CD14-positive monocyte (primary cell): ENCODE measurements at regions not wholly inside any gene's neighbourhood (a gene's known extent, or its start where the extent isn't known, plus 50 kb on each side); places are given as distances from the start of the nearest gene placed in this dataset.
A peak's percentile ranks its signal among the peaks of the same experiment; 100 is the strongest.

ENCODE experiments used
- DNase-seq, 3 donors: peaks; one replicate each; pipeline ENCODE4 v3.0.0-alpha.2; 2011 to 2022
- H2AFZ ChIP-seq: 2 replicates; pipeline ENCODE4 v1.6.0; 2012; ENCODE audit warnings: mild to moderate bottlenecking, low read depth, low read length, inconsistent platforms; ENCODE audit not compliant: insufficient read depth, poor library complexity, severe bottlenecking
- H3K27ac ChIP-seq, 2 donors: 1 replicate in 1 of 2; 2 replicates in 1 of 2; pipeline ENCODE4 v1.5.1; 2012 to 2013; ENCODE audit warnings: low read length in 2 of 2, control low read depth in 1 of 2, inconsistent platforms in 1 of 2, low read depth in 1 of 2, mild to moderate bottlenecking in 1 of 2
- H3K27me3 ChIP-seq, 2 donors: one replicate each; pipeline versions ENCODE4 v1.6.0 to v1.6.1; 2011 to 2013; ENCODE audit warnings: low read length in 2 of 2; ENCODE audit not compliant: control insufficient read depth in 2 of 2, insufficient read depth in 2 of 2
- H3K36me3 ChIP-seq, 2 donors: replicated peaks in 1 of 2; 1 replicate in 1 of 2; 2 replicates in 1 of 2; pipeline versions ENCODE4 v1.5.1 to v1.6.1; 2012 to 2013; ENCODE audit warnings: low read length in 2 of 2, control low read depth in 1 of 2, inconsistent platforms in 1 of 2, mild to moderate bottlenecking in 1 of 2; ENCODE audit not compliant: insufficient read depth in 2 of 2, control insufficient read depth in 1 of 2
- H3K4me1 ChIP-seq, 2 donors: 1 replicate in 1 of 2; 2 replicates in 1 of 2; pipeline versions ENCODE4 v1.5.1 to v1.6.1; 2012 to 2013; ENCODE audit warnings: low read length in 2 of 2, control low read depth in 1 of 2, inconsistent platforms in 1 of 2, mild to moderate bottlenecking in 1 of 2, moderate library complexity in 1 of 2; ENCODE audit not compliant: insufficient read depth in 2 of 2, control insufficient read depth in 1 of 2
- H3K4me2 ChIP-seq: replicated peaks from 2 replicates; pipeline ENCODE3; 2012; ENCODE audit warnings: low read length, moderate library complexity, mild to moderate bottlenecking; ENCODE audit not compliant: poor library complexity, severe bottlenecking; ENCODE audit errors: extremely low read depth
- H3K4me3 ChIP-seq, 3 experiments: fragments of 200-600 bp in 1 of 3; sonication (generic) in 1 of 3; replicated peaks in 1 of 3; 1 replicate in 2 of 3; 2 replicates in 1 of 3; pipeline ENCODE4 v1.5.1; 2011 to 2013; ENCODE audit warnings: low read length in 3 of 3, mild to moderate bottlenecking in 3 of 3, control low read depth in 2 of 3, low read depth in 2 of 3, inconsistent platforms in 1 of 3, moderate library complexity in 1 of 3
- H3K79me2 ChIP-seq: 2 replicates; pipeline ENCODE4 v1.6.0; 2012; ENCODE audit warnings: mild to moderate bottlenecking, control low read depth, inconsistent platforms, low read length, moderate library complexity; ENCODE audit not compliant: insufficient read depth
- H3K9ac ChIP-seq: 2 replicates; pipeline ENCODE4 v1.6.0; 2017; ENCODE audit warnings: low read length, mild to moderate bottlenecking; ENCODE audit not compliant: insufficient read depth, poor library complexity, severe bottlenecking
- H3K9me3 ChIP-seq, 2 donors: replicated peaks in 1 of 2; 1 replicate in 1 of 2; 2 replicates in 1 of 2; pipeline versions ENCODE4 v1.5.1 to v1.6.1; 2012 to 2013; ENCODE audit warnings: low read length in 2 of 2, control low read depth in 1 of 2; ENCODE audit not compliant: control insufficient read depth in 1 of 2, insufficient read depth in 1 of 2
- H4K20me1 ChIP-seq: 2 replicates; pipeline ENCODE4 v1.6.0; 2012; ENCODE audit warnings: mild to moderate bottlenecking, low read length, control low read depth, moderate library complexity; ENCODE audit not compliant: insufficient read depth
- H3K27ac Mint-ChIP-seq, 7 donors: one replicate each; pipeline ENCODE4 v1.8.0; 2020; ENCODE audit warnings: mild to moderate bottlenecking in 7 of 7, mixed read lengths in 7 of 7, moderate library complexity in 6 of 7, inconsistent platforms in 2 of 7
- H3K27me3 Mint-ChIP-seq, 3 donors: one replicate each; pipeline ENCODE4 v1.8.0; 2021 to 2022; ENCODE audit warnings: low read depth in 3 of 3, mild to moderate bottlenecking in 3 of 3, mixed read lengths in 3 of 3, moderate library complexity in 3 of 3, inconsistent platforms in 1 of 3
- H3K36me3 Mint-ChIP-seq, 2 donors: one replicate each; pipeline ENCODE4 v1.8.0; 2020; ENCODE audit warnings: mixed read lengths in 2 of 2, inconsistent platforms in 1 of 2, mild to moderate bottlenecking in 1 of 2
- H3K4me1 Mint-ChIP-seq: one replicate; pipeline ENCODE4 v1.8.0; 2020; ENCODE audit warnings: mild to moderate bottlenecking, mixed read lengths
- H3K4me3 Mint-ChIP-seq, 2 donors: one replicate each; pipeline ENCODE4 v1.8.0; 2020; ENCODE audit warnings: mild to moderate bottlenecking in 2 of 2, mixed read lengths in 2 of 2, moderate library complexity in 1 of 2
- H3K9me3 Mint-ChIP-seq, 7 donors: one replicate each; pipeline ENCODE4 v1.8.0; 2020 to 2022; ENCODE audit warnings: mixed read lengths in 7 of 7, mild to moderate bottlenecking in 6 of 7, moderate library complexity in 6 of 7, inconsistent platforms in 2 of 7
- CTCF ChIP-seq: fragments of 200-600 bp; IDR thresholded peaks from one replicate; pipeline ENCODE4 v1.8.0; 2022; ENCODE audit warnings: antibody characterized with exemption, mild to moderate bottlenecking
- WGBS: methylation state at CpG from one replicate; pipeline ENCODE4 v1.1.5; 2013; ENCODE audit warnings: missing lambda C conversion rate; ENCODE audit not compliant: insufficient coverage; 5-methylcytosine and 5-hydroxymethylcytosine counted together
- intact Hi-C, 2 donors: fragments of 100-400 bp; cut with micrococcal nuclease; formaldehyde crosslinking; loops; one replicate each; pipeline versions ENCODE4 v1.15.0 to v1.15.1; 2023

- Mint-ChIP-seq H3K27me3 (peaks cover 2 to 3% (median 3%) of the 10 kb centered on the region in 3 donors), H3K36me3 (peaks cover 0 to 2% of the 10 kb centered on the region in 2 donors), H3K9me3 (peaks cover 0 to 6% (median 4%) of the 10 kb centered on the region in 7 donors), H3K27ac (peak overlapping the region in 4 of 7 donors; percentile 13 to 55 (median 16)), H3K4me3 (no peak overlapping the region), H3K4me1 (peaks cover 12% of the 10 kb centered on the region)
- peak; percentile 13 to 56 (median 37) for DNase-seq
- Histone ChIP-seq H3K27me3 (peaks cover 0 to 2% of the 10 kb centered on the region in 2 donors), H3K4me2 (no peak overlapping the region), H3K9ac (no peak overlapping the region), H3K79me2 (no peaks in the 10 kb centered on the region), H3K4me3 (no peak overlapping the region), H3K4me1 (peaks cover 6 to 10% of the 10 kb centered on the region in 2 donors), H2AFZ (peak overlapping the region; percentile 44), H3K36me3 (no peaks in the 10 kb centered on the region), H4K20me1 (no peaks in the 10 kb centered on the region), H3K27ac (peak overlapping the region in 1 of 2 donors; percentile 36), H3K9me3 (no peaks in the 10 kb centered on the region)
- intact Hi-C loops: no loop called here
- no CpG with 5 or more reads among the region's 4 CpGs for WGBS
- no peak for TF ChIP-seq CTCF
Measured at GRCh38 chr17:70370816-70371215, 201.5 kb downstream of the KCNJ2 start.

- no CpG with 5 or more reads among the region's 1 CpG for WGBS
- intact Hi-C loops: no loop called here
Measured at GRCh38 chr17:70373369-70373768, 204.0 kb downstream of the KCNJ2 start.

More at GRCh38 chr17:70373369-70373768, 204.0 kb downstream of the KCNJ2 start:
- Histone ChIP-seq H3K4me1 (peaks cover 14 to 22% of the 10 kb centered on the region in 2 donors), H3K27ac (no peak overlapping the region), H3K36me3 (no peaks in the 10 kb centered on the region), H3K9me3 (no peaks in the 10 kb centered on the region), H3K4me2 (no peak overlapping the region), H2AFZ (no peak overlapping the region), H4K20me1 (no peaks in the 10 kb centered on the region), H3K27me3 (no peaks in the 10 kb centered on the region), H3K4me3 (no peak overlapping the region), H3K79me2 (no peaks in the 10 kb centered on the region), H3K9ac (no peak overlapping the region)
- peaks cover 0 to 2% of the 10 kb centered on the region in 2 donors for H3K36me3 Mint-ChIP-seq
- no peak for TF ChIP-seq CTCF
- H3K4me1 Mint-ChIP-seq: peaks cover 22% of the 10 kb centered on the region
- H3K9me3 Mint-ChIP-seq: peaks cover 0 to 6% (median 4%) of the 10 kb centered on the region in 7 donors
- DNase-seq: no peak
- no peak overlapping the region for H3K4me3 Mint-ChIP-seq
- H3K27me3 Mint-ChIP-seq: peaks cover 2 to 3% (median 3%) of the 10 kb centered on the region in 3 donors
- H3K27ac Mint-ChIP-seq: no peak overlapping the region
